Stimulated activated naive CD8-positive, alpha-beta T cell treated with anti-CD3 and anti-CD28 coated beads, Interleukin-15, amount 100 ng/mL, for 72 hours (primary cell): ENCODE measurements at regions not wholly inside any gene's neighbourhood (a gene's known extent, or its start where the extent isn't known, plus 50 kb on each side); places are given as distances from the start of the nearest gene placed in this dataset.

Experiments used
- ATAC-seq: fragments of 150-1000 bp; cut with Tn5 transposase; 2 replicates; pipeline ENCODE4 v1.10.0; 2021; ENCODE audit warnings: mild to moderate bottlenecking, moderate library complexity
- DNase-seq, 2 donors: peaks; one replicate each; pipeline ENCODE4 v3.0.0; 2021 to 2022
- H3K27ac Mint-ChIP-seq, 2 donors: one replicate each; pipeline ENCODE4 v1.8.0; 2022; ENCODE audit warnings: mild to moderate bottlenecking in 2 of 2, mixed read lengths in 2 of 2, moderate library complexity in 2 of 2
- H3K27me3 Mint-ChIP-seq: one replicate; pipeline ENCODE4 v1.8.0; 2022; ENCODE audit warnings: mixed read lengths
- H3K4me1 Mint-ChIP-seq: one replicate; pipeline ENCODE4 v1.8.0; 2022; ENCODE audit warnings: mild to moderate bottlenecking, mixed read lengths
- H3K4me3 Mint-ChIP-seq, 2 donors: one replicate each; pipeline ENCODE4 v1.8.0; 2022; ENCODE audit warnings: mild to moderate bottlenecking in 2 of 2, mixed read lengths in 2 of 2, moderate library complexity in 1 of 2
- H3K9me3 Mint-ChIP-seq, 2 donors: one replicate each; pipeline ENCODE4 v1.8.0; 2022; ENCODE audit warnings: mixed read lengths in 2 of 2

DNA sequence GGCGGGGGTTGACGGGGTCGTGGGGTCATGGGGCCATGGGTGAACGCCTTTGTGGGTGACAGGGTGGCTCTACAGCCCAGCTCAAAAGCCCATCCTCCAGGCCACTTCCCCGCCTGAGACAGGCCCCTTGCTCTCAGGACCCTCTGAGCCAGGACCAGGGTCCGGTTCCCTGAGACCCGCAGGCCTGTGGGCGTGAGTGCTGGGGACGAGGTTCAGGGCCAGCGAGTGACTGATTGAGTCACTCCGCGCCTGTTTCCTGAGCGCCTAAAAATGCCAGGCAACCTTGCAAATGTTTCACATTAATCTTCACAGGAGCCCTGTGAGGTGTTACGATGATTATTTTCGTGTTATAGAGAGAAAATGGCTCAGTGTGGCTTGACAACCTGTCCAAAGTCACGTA, 97.8 kb downstream of the ZNF674 start:
- H3K27me3 Mint-ChIP-seq, result no peaks in the 10 kb centered on the region
- H3K27ac Mint-ChIP-seq, result peak overlapping the region; percentile 89 to 97
- DNase-seq (no peak), ATAC-seq (no peak)
- H3K4me3 Mint-ChIP-seq, result peak overlapping the region; percentile 80 to 87
- H3K4me1 Mint-ChIP-seq, result peaks cover 24% of the 10 kb centered on the region
- H3K9me3 Mint-ChIP-seq, result no peaks in the 10 kb centered on the region

DNA sequence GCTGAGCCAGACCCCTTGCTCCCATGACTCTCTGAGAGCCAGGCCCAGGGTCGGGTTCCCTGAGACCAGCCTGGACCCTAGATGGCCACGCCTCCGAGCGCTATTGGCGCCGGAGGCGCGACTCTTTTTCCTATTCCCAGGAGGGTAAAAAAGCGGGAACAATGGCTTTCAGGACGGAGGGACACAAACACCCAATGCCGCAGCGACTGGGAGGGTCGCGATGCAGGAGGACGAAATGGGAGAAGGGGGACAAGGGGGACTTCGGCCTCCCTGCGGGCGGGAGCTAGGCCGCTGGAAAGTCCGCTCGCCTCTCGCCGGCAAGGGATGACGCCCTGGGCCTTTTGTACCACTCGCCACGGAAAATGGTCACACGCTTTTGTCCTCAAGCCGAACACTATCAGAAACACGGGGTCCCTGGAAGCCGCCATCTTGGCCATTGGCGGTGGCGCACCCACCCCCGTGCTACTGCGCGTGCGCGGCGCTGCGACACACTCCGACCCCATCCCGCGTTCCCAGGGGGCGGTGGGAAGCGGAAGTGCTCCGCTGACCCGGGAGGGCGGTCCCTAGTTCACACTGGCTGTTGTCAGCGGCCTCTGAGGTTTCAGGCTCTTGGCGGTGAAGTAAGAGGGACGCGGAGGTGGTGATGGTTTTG, 98.4 kb downstream of the ZNF674 start:
- Mint-ChIP-seq H3K27ac (peak overlapping the region; percentile 89 to 97), H3K4me1 (peaks cover 19% of the 10 kb centered on the region), H3K4me3 (peak overlapping the region; percentile 80 to 87), H3K27me3 (no peaks in the 10 kb centered on the region), H3K9me3 (no peaks in the 10 kb centered on the region)
- DNase-seq (peak; percentile 79 to 91), ATAC-seq (peak; percentile 98)

DNA sequence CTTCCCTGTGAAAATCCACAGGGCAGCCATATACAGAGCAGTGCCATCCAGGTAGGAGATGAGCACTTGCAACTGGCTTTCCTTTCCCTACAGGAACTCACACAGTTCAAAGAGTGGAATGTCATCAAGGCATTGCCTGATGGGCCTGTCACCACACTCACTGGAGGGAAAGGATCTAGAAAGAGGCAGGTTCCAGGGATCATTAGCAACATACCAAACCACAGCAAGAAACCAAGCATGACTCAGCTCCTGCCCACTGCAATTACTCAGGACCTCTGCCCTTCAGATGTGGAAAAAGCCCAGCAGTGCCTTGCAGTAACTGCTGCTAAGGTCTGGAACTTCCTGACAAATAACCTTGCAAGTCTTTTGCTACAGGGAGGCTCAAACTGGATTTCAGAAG, 101.2 kb downstream of the ZNF674 start:
- ATAC-seq, result no peak
- Mint-ChIP-seq H3K4me3 (no peak overlapping the region), H3K9me3 (no peaks in the 10 kb centered on the region), H3K27me3 (no peaks in the 10 kb centered on the region), H3K4me1 (peaks cover 12% of the 10 kb centered on the region), H3K27ac (no peak overlapping the region)
- DNase-seq, result no peak

DNA sequence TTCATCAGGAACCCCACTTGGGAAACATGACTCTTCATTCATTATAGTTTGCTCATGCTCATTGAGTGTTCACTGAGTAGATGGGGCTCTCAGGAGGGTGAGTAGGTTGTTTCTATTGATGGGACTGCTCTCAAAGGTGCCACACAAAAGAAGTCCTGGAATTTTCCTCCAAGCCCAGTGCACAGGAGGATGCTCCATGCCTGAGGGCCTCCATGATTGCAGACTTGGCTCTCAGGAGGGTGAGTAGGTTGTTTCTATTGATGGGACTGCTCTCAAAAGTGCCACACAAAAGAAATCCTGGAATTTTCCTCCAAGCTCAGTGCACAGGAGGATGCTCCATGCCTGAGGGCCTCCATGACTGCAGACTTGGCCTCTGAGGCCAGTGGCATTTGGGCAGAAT, 108.5 kb downstream of the ZNF674 start:
- no peaks in the 10 kb centered on the region for H3K27me3 Mint-ChIP-seq
- ATAC-seq, result no peak

DNA sequence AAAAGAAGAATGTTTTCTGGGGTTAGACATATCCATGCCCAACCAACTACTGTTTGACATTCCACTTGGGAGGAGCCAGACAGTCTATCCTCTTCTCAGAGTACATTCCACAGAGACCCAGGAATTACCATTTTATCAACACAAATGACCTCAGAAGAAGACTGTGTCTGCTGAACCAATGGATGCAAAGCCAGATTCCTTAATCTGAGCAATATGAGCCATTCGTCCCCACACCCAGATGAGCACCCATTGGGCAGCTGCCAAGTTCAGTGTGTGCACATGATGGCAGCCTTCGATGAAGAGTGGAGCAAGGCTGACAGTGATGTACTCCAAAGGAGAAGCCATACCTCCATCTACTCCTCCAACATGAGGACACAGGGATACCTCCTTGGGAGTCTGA, 111.3 kb downstream of the ZNF674 start:
- Mint-ChIP-seq H3K27me3 (no peaks in the 10 kb centered on the region), H3K4me1 (no peaks in the 10 kb centered on the region), H3K4me3 (no peak overlapping the region), H3K27ac (no peak overlapping the region), H3K9me3 (no peaks in the 10 kb centered on the region)
- DNase-seq (no peak), ATAC-seq (no peak)

More for the DNA sequence above, 108.5 kb downstream of the ZNF674 start:
- Mint-ChIP-seq H3K4me3 (no peak overlapping the region), H3K27ac (no peak overlapping the region), H3K4me1 (no peaks in the 10 kb centered on the region), H3K9me3 (no peaks in the 10 kb centered on the region)
- DNase-seq, result no peak

DNA sequence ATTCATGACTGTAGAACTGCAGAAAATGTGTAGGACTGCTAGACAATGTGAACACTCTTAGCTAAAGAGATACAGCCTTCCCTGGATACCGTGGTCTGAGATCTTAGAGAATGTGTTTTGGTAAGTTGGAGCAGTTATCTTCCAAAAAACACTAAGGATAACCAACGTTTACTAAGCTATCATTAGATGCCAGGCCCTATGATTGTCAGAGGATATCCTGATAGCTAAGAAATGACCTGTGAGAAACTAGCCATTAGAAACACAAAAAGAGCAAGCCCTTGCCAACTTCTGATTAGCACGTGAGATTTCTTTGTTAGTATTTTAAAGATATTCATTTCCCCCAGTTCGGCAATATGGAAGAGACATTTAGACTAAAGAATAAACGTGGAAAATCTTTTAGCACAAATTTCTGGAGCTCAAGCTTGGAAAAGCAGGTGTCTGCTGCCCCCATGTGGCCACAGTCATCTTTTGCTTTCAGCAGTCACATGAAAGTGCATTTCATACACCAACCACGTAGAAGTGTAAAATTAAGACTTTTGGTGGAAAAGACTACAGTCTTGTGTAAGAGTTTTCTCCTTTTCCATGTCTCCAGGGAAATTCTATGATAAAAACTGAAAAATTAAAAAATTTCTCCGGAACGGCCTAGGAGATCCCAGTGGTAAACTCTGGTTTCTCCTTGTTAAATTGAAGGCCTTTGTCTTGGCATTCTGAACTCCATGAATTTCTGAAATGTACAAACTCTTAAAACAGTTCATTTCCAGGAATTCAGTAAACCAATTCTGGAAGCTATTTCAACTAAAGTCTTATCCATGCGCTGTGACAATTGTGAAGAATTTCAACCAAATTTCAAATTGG, 136.4 kb downstream of the ZNF674 start:
- no peak overlapping the region for H3K27ac Mint-ChIP-seq
- peak; percentile 27 to 34 for DNase-seq
- H3K4me1 Mint-ChIP-seq, result no peaks in the 10 kb centered on the region
- no peaks in the 10 kb centered on the region for H3K9me3 Mint-ChIP-seq
- no peaks in the 10 kb centered on the region for H3K27me3 Mint-ChIP-seq
- no peak overlapping the region for H3K4me3 Mint-ChIP-seq
- ATAC-seq, result no peak

DNA sequence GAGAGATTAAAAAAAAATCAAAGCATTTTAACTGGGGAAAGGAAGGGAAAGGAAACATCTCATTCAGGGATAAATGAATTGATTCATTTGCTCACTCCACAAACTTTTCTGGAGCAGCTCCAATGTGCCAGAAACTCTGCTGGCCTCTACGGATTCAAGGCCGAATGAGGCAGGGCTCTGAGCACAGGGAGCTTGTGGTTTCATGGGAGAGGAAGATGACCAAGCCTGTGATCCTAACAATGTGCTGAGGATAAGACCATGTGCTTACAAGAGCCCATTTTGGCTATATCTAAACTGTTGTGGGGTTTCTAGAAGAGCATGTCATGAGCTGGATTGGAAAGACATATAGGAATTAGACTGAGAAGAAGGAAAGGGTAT, 137.5 kb downstream of the ZNF674 start:
- H3K9me3 Mint-ChIP-seq, result no peaks in the 10 kb centered on the region
- H3K27ac Mint-ChIP-seq, result no peak overlapping the region
- ATAC-seq, result no peak
- H3K27me3 Mint-ChIP-seq, result no peaks in the 10 kb centered on the region
- no peak overlapping the region for H3K4me3 Mint-ChIP-seq
- no peak for DNase-seq
- no peaks in the 10 kb centered on the region for H3K4me1 Mint-ChIP-seq

DNA sequence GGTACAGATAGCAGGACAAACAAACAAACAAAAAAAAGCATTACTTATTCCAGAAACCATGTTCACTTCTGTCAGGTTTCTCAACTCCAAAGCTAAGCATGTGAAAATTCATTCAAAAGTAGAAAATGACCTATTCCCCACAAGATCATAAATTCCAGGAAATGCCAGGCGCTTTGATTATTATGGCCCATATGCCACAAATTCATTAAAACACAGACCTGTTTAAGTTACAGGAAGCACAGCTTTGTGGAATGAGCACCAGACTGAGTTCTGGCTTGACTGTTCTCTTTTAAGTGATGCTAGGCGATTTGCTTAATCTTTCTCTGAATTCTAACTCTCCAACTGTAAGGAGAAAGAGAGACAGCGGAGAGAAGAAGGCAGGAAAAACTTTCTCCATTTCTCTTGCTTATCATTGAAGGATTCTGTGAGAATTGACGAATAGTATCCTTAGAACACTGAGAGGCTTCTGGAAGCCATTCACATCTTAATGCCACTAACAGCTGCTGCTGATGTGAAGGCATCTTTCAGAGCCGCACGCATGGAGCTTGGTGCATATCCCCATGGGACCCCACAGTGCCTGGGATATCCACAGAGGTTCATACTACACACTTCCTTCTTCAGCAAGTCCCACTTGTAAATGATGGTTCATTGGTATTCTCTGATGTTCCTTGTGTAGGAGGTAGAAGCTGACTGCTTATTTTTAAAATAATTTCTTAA, 138.0 kb downstream of the ZNF674 start:
- ATAC-seq, result no peak

DNA sequence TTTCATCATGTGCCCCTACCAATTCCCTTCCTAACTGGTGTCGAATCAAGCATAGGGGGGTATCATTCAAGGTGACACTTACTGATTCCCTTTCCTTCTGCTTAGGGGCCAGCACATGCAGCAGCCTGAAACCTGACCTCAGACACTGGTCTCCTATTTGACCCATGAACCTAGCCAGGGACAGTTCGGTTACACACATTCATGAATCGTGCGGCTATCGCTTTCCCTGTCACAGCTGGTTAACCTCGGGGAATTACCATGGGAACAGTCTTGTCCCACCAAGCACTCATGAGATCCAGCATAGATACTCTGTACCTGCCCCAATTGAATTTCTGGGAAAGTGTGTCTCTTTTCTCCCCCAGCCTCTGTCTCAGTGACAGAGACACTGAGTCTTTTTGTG, 140.4 kb downstream of the ZNF674 start:
- Mint-ChIP-seq H3K4me3 (no peak overlapping the region), H3K4me1 (no peaks in the 10 kb centered on the region)

More for the DNA sequence above, 138.0 kb downstream of the ZNF674 start:
- no peaks in the 10 kb centered on the region for H3K9me3 Mint-ChIP-seq
- no peak for DNase-seq
- H3K4me1 Mint-ChIP-seq, result no peaks in the 10 kb centered on the region
- H3K27ac Mint-ChIP-seq, result no peak overlapping the region
- H3K27me3 Mint-ChIP-seq, result no peaks in the 10 kb centered on the region
- H3K4me3 Mint-ChIP-seq, result no peak overlapping the region

DNA sequence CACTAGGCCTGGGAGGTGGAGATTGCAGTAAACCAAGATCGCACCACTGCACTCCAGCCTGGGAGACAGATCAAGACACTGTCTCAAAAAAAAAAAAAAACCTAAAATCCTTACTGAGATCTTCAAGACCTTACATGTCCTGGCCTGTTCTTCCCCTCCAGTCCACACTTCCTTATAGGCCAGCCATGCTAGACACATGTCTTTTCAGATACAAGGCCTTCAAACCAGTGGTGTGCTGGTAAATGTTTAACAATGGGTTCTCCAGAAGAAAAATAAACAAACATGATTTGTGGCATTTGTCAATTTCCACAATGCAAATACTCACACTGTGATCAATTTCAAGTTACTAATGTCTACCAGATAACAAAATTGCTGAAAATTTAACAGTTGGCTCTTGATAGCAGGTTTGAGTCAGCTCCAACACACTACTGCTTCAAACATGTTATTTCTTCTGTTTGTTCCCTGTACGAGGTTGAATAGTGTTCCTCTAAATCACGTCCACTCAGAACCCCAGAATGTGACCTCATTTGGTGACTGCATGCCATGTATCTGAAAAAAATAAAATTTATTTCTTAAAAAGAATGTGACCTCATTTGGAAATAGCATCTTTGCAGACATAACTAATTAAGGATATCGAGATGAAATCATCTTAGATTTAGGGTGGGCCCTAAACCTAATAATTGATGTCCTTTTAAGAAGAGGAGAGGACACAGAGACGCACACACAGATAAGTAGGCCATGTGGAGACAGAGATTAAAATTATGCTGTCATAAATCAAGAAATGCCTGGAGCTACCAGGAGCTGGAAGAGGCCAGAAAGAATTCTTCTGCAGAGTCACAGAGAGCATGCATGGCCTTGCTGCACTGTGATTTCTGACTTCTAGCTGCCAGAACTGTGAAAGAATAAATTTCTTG, 144.4 kb downstream of the ZNF674 start:
- Mint-ChIP-seq H3K4me1 (no peaks in the 10 kb centered on the region), H3K27ac (no peak overlapping the region), H3K4me3 (no peak overlapping the region), H3K9me3 (peaks cover 0 to 7% of the 10 kb centered on the region in 2 donors), H3K27me3 (no peaks in the 10 kb centered on the region)
- ATAC-seq (no peak), DNase-seq (no peak)

More for the DNA sequence above, 140.4 kb downstream of the ZNF674 start:
- Mint-ChIP-seq H3K27ac (no peak overlapping the region), H3K9me3 (peaks cover 0 to 2% of the 10 kb centered on the region in 2 donors), H3K27me3 (no peaks in the 10 kb centered on the region)
- no peak for ATAC-seq
- no peak for DNase-seq

DNA sequence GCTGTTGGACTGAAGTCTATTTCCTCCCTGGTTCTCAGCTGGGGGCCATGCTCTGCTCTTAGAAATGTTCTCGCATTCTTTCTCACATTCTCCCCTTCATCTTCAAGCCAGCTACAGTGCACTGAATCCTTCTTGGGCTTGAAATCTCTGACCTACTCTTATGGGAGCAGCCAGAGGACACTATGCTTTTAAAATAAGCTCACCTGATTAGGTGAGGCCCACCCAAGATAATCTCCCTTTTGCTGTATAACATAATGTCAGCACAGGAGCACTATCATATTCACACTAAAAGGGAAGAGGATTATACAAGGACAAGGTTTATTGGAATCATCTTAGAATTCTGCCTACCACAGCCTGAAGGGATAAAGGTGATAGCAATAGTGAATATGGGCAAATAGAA, 146.3 kb downstream of the ZNF674 start:
- Mint-ChIP-seq H3K4me1 (no peaks in the 10 kb centered on the region), H3K27ac (no peak overlapping the region), H3K9me3 (peaks cover 0 to 7% of the 10 kb centered on the region in 2 donors), H3K4me3 (no peak overlapping the region), H3K27me3 (no peaks in the 10 kb centered on the region)
- ATAC-seq, result no peak
- no peak for DNase-seq

DNA sequence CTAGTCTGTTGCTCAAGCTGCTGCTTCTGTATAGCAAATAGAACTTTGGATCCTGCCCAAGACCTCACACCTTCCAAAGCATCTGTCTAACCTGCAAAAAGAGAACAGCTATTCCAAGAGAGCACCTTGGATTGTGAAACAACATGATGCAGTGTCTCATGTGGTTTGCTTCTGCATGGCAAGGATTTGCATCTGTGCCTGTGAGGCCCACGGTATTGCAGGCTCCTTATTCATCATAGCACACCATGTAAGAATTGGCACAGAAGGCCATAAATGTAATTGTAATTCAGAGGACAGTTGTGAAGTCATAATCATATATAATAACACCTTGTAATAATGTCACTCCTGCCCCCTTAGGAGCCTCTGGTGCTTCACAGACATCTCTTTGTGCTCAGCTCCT, 147.1 kb downstream of the ZNF674 start:
- Mint-ChIP-seq H3K4me1 (no peaks in the 10 kb centered on the region), H3K9me3 (peaks cover 0 to 7% of the 10 kb centered on the region in 2 donors), H3K4me3 (no peak overlapping the region), H3K27me3 (no peaks in the 10 kb centered on the region), H3K27ac (no peak overlapping the region)
- no peak for ATAC-seq
- no peak for DNase-seq

DNA sequence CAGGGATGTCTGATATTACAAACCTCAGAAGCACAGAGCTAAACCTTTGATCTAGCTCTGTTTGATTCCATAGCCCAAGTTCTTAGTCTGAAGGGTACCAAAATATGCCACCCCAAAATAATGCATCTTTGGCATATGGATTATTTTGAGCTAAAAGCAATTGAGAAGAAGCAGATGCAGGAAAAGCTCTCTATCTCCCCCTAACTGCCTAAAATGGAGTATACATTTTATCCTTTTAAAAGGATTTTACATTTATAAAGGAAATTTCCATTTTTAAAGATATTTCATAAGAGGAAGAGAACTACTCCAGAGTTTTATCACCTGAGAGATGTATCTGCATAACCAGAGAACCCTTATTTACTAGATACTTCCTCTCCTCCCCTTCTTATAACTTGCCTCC, 158.7 kb downstream of the ZNF674 start:
- peaks cover 7% of the 10 kb centered on the region for H3K27me3 Mint-ChIP-seq
- no peak overlapping the region for H3K27ac Mint-ChIP-seq
- H3K9me3 Mint-ChIP-seq, result no peaks in the 10 kb centered on the region
- no peaks in the 10 kb centered on the region for H3K4me1 Mint-ChIP-seq
- DNase-seq (no peak), ATAC-seq (no peak)
- H3K4me3 Mint-ChIP-seq, result no peak overlapping the region

DNA sequence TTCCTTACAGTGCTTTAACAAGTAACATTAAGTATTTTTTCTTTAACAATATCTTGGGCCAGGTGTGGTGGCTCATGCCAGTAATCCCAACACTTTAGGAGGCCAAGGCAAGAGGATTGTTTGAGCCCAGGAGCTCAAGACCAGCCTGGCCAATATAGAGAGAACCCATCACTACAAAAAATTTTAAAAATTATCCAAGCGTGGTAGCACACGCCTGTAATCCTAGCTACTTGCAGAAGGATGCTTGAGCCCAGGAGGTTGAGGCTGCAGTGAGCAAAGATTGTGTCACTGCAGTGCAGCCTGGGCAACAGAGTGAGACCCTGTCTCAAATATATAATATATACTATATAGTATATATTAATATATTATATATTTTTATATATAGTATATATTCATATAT, 162.2 kb downstream of the ZNF674 start:
- H3K4me1 Mint-ChIP-seq, result peaks cover 7% of the 10 kb centered on the region
- no peak overlapping the region for H3K27ac Mint-ChIP-seq
- H3K27me3 Mint-ChIP-seq, result peaks cover 20% of the 10 kb centered on the region
- H3K4me3 Mint-ChIP-seq, result no peak overlapping the region
- ATAC-seq (peak; percentile 39), DNase-seq (no peak)
- H3K9me3 Mint-ChIP-seq, result no peaks in the 10 kb centered on the region

DNA sequence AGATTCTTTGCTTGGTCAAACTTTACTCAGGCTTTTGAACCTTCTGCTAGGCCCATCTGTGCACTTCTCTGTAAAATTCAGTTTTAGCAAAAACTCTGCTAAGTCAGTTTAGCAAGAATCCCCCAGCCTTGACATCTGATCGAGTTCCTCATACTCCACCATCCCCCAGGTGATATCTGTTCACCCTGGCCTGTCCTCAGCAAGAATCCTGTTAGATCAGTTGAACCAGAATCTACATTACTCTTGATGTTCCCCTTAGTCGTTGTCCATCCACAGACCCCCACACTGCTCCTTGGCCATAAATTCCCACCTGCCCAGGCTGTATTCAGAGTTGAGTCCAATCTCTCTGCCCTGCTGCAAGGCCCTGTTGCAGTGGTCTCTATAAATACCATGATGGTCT, 162.6 kb downstream of the ZNF674 start:
- H3K27ac Mint-ChIP-seq, result no peak overlapping the region
- ATAC-seq (no peak), DNase-seq (no peak)
- H3K4me1 Mint-ChIP-seq, result peaks cover 7% of the 10 kb centered on the region
- no peak overlapping the region for H3K4me3 Mint-ChIP-seq
- peaks cover 16% of the 10 kb centered on the region for H3K27me3 Mint-ChIP-seq
- H3K9me3 Mint-ChIP-seq, result no peaks in the 10 kb centered on the region
